HepG2 (cell line): ENCODE measurements at regions not wholly inside any gene's neighbourhood (a gene's known extent, or its start where the extent isn't known, plus 50 kb on each side); places are given as distances from the start of the nearest gene placed in this dataset.

Experiments used
- ATAC-seq: fragments of 200-7000 bp; cut with Tn5 transposase; 3 replicates; pipeline ENCODE4 v1.9.1; 2020; ENCODE audit warnings: mild to moderate bottlenecking, moderate library complexity
- BruUV-seq: library from RNA; stranded (reverse); fragments of 400-500 nt; replicated peaks from 2 replicates; lab custom pipeline; 2021; lab: Mats Ljungman, UMichigan
- CTCF ChIA-PET: fragments of 300-600 bp; formaldehyde crosslinking; extraction: SDS; loops from one replicate; lab custom pipeline; 2021; ENCODE audit warnings: low total read pairs, inconsistent platforms, low intra/inter-chr PET ratio; lab: Yijun Ruan, JAX
- POLR2A ChIA-PET: fragments of 350-600 bp; sonication (Branson Sonifier 250); formaldehyde crosslinking; loops from one replicate; lab custom pipeline; 2020; ENCODE audit warnings: antibody characterized with exemption, inconsistent platforms; lab: Yijun Ruan, JAX
- DNase-seq: peaks from one replicate; pipeline ENCODE4 v3.0.0-alpha.2; 2015; ENCODE audit warnings: low spot score
- FAIRE-seq: peaks from 3 replicates; lab custom pipeline; 2011; peaks lifted over from hg19 to GRCh38; lab: Jason Lieb, UNC
- H2AFZ ChIP-seq: one replicate; pipeline ENCODE4 v1.6.1; 2011; ENCODE audit warnings: low read length, inconsistent platforms
- H3K27ac ChIP-seq: fragments of 300-600 bp; 3 replicates; pipeline ENCODE4 v1.8.0; 2011; ENCODE audit warnings: mixed run types, mild to moderate bottlenecking, mixed read lengths, low read length, inconsistent platforms; ENCODE audit not compliant: insufficient read depth; ENCODE audit errors: extremely low read length
- H3K27me3 ChIP-seq, 2 experiments: fragments of 200-600 bp in 1 of 2; 2 replicates in 1 of 2; 3 replicates in 1 of 2; pipeline versions ENCODE4 v1.6.0 to v1.8.0; 2011; ENCODE audit warnings: low read length in 2 of 2, mild to moderate bottlenecking in 2 of 2, moderate library complexity in 2 of 2, inconsistent platforms in 1 of 2; ENCODE audit not compliant: insufficient read depth in 2 of 2, control insufficient read depth in 1 of 2
- H3K36me3 ChIP-seq, 2 experiments: fragments of 200-600 bp in 1 of 2; replicated peaks in 1 of 2; 2 replicates in 1 of 2; 3 replicates in 1 of 2; pipeline versions ENCODE4 v1.5.1 to v1.8.0; 2011; ENCODE audit warnings: low read length in 2 of 2, inconsistent platforms in 1 of 2; ENCODE audit not compliant: insufficient read depth in 2 of 2, control insufficient read depth in 1 of 2
- H3K4me1 ChIP-seq: 2 replicates; pipeline ENCODE4 v1.5.1; 2012; ENCODE audit warnings: low read length, inconsistent platforms; ENCODE audit not compliant: insufficient read depth
- H3K4me2 ChIP-seq: 2 replicates; pipeline ENCODE4 v1.6.0; 2011; ENCODE audit warnings: low read depth, low read length, inconsistent platforms
- H3K4me3 ChIP-seq, 3 experiments: fragments of 200-600 bp in 1 of 3; sonication (generic), shearing (Covaris generic) in 1 of 3; replicated peaks in 1 of 3; 2 replicates each; pipeline ENCODE4 v1.5.1; 2011 to 2016; ENCODE audit warnings: low read length in 3 of 3, inconsistent platforms in 2 of 3, low read depth in 2 of 3, mild to moderate bottlenecking in 2 of 3, control low read depth in 1 of 3, mixed read lengths in 1 of 3; ENCODE audit not compliant: insufficient read depth in 1 of 3
- H3K79me2 ChIP-seq: one replicate; pipeline ENCODE4 v1.6.1; 2011; ENCODE audit warnings: low read length, inconsistent platforms; ENCODE audit not compliant: insufficient read depth
- H3K9ac ChIP-seq: 2 replicates; pipeline ENCODE4 v1.6.0; 2011; ENCODE audit warnings: mild to moderate bottlenecking, low read depth, low read length, inconsistent platforms; ENCODE audit not compliant: insufficient read depth
- H3K9me3 ChIP-seq: 2 replicates; pipeline ENCODE4 v1.5.1; 2012; ENCODE audit warnings: mild to moderate bottlenecking, low read length
- H4K20me1 ChIP-seq: 2 replicates; pipeline ENCODE4 v1.6.0; 2011; ENCODE audit warnings: inconsistent platforms, mild to moderate bottlenecking, low read length, moderate library complexity; ENCODE audit not compliant: insufficient read depth
- ATF1 ChIP-seq: IDR thresholded peaks from 2 replicates; pipeline ENCODE4 v1.6.1; 2016; ENCODE audit warnings: mild to moderate bottlenecking, control low read depth
- FIP1L1 ChIP-seq: fragments of 200-400 bp; formaldehyde crosslinking; IDR thresholded peaks from 2 replicates; pipeline ENCODE4 v1.6.1; 2018; ENCODE audit warnings: low read depth, mild to moderate bottlenecking, low read length, moderate library complexity, borderline replicate concordance; ENCODE audit not compliant: insufficient read depth
- GTF2F1 ChIP-seq: fragments of 150-350 bp; IDR thresholded peaks from 2 replicates; pipeline ENCODE4 v1.6.1; 2014; ENCODE audit warnings: low read length
- HMG20A ChIP-seq: IDR thresholded peaks from 2 replicates; pipeline ENCODE4 v1.6.1; 2016; ENCODE audit warnings: borderline replicate concordance
- MZF1 ChIP-seq: sonication (generic); formaldehyde crosslinking; IDR thresholded peaks from 2 replicates; pipeline ENCODE4 v1.8.1; 2023; ENCODE audit warnings: mild to moderate bottlenecking, missing genetic modification reagents, borderline replicate concordance
- NFKB2 ChIP-seq: sonication (generic); formaldehyde crosslinking; IDR thresholded peaks from 2 replicates; pipeline ENCODE4 v1.4.0; 2020; ENCODE audit warnings: missing genetic modification reagents, borderline replicate concordance
- PRDM15 ChIP-seq: sonication (generic); formaldehyde crosslinking; IDR thresholded peaks from 2 replicates; pipeline ENCODE4 v1.4.0; 2020; ENCODE audit warnings: missing genetic modification reagents
- RFX5 ChIP-seq: IDR thresholded peaks from 2 replicates; pipeline ENCODE4 v1.6.1; 2011; ENCODE audit warnings: low read depth, low read length, improper control_type of control experiment
- SIX1 ChIP-seq: sonication (generic); formaldehyde crosslinking; IDR thresholded peaks from 2 replicates; pipeline ENCODE4 v1.4.0; 2020; ENCODE audit warnings: missing genetic modification reagents, borderline replicate concordance
- SMC3 ChIP-seq: IDR thresholded peaks from 2 replicates; pipeline ENCODE4 v1.6.1; 2011; ENCODE audit warnings: low read length, improper control_type of control experiment
- TEAD3 ChIP-seq: optimal IDR thresholded peaks from 2 replicates; pipeline ENCODE3; 2016; ENCODE audit warnings: borderline replicate concordance
- XRCC5 ChIP-seq: fragments of 200-400 bp; formaldehyde crosslinking; optimal IDR thresholded peaks from 2 replicates; pipeline ENCODE3; 2017; ENCODE audit warnings: mild to moderate bottlenecking, low read length
- ZNF230 ChIP-seq: sonication (generic); formaldehyde crosslinking; IDR thresholded peaks from 2 replicates; pipeline ENCODE4 v1.4.0; 2020; ENCODE audit warnings: mild to moderate bottlenecking, missing genetic modification reagents
- ZNF850 ChIP-seq: sonication (generic); formaldehyde crosslinking; conservative IDR thresholded peaks from 2 replicates; pipeline ENCODE4 v1.9.0; 2021; ENCODE audit warnings: mild to moderate bottlenecking, missing genetic modification reagents
- ZSCAN22 ChIP-seq: sonication (generic); formaldehyde crosslinking; IDR thresholded peaks from 2 replicates; pipeline ENCODE4 v1.4.0; 2020; ENCODE audit warnings: mild to moderate bottlenecking, missing genetic modification reagents
- WGBS: methylation state at CpG from one replicate; pipeline ENCODE4 v1.1.6; 2017; ENCODE audit warnings: low lambda C conversion rate; 5-methylcytosine and 5-hydroxymethylcytosine counted together
- in situ Hi-C: cut with HindIII; loops from 2 replicates; pipeline ENCODE4 v1.10.0; 2017; ENCODE audit warnings: low pct_unique_long_range_greater_than_20kb; ENCODE audit not compliant: extremely low pct_ligation_motif_present
- intact Hi-C: fragments of 100-400 bp; cut with micrococcal nuclease; formaldehyde crosslinking; loops from one replicate; pipeline ENCODE4 v1.10.0; 2022; ENCODE audit not compliant: unreplicated experiment

GRCh38 chr5:42020788-42021530 lies 95.9 kb downstream of the FBXO4 start:
- ATAC-seq (no peak), DNase-seq (no peak), FAIRE-seq (no peak)
- H2AFZ ChIP-seq = no peak overlapping the region
- no peak overlapping the region for H3K4me3 ChIP-seq
- CTCF ChIA-PET = no interaction called here
- WGBS = under 1% methylated on average over 3 of the region's 3 CpGs
- no peak overlapping the region for H3K4me2 ChIP-seq
- POLR2A ChIA-PET = no interaction called here
- no TSS peak for BruUV-seq
- TF ChIP-seq FIP1L1 (no peak), TEAD3 (CRISPR knock-in tag) (no peak), NFKB2 (CRISPR knock-in tag) (no peak), GTF2F1 (no peak), SMC3 (no peak), SIX1 (CRISPR knock-in tag) (no peak), MZF1 (CRISPR knock-in tag) (no peak), ATF1 (CRISPR knock-in tag) (no peak), HMG20A (CRISPR knock-in tag) (no peak), ZNF850 (CRISPR knock-in tag) (no peak)
- no peaks in the 10 kb centered on the region for H3K27me3 ChIP-seq
- H3K36me3 ChIP-seq = no peaks in the 10 kb centered on the region
- H3K4me1 ChIP-seq = no peaks in the 10 kb centered on the region
- no peaks in the 10 kb centered on the region for H3K79me2 ChIP-seq
- intact Hi-C loops (no loop called here), in situ Hi-C loops (no loop called here)
- H3K9me3 ChIP-seq = no peaks in the 10 kb centered on the region
- H3K27ac ChIP-seq = no peak overlapping the region
- no peak overlapping the region for H3K9ac ChIP-seq
- H4K20me1 ChIP-seq = no peaks in the 10 kb centered on the region

- no TSS peak for BruUV-seq
- H3K9ac ChIP-seq = no peak overlapping the region
- no peaks in the 10 kb centered on the region for H3K36me3 ChIP-seq
- no peak overlapping the region for H2AFZ ChIP-seq
- FAIRE-seq (no peak), DNase-seq (no peak), ATAC-seq (no peak)
- no peak overlapping the region for H3K4me2 ChIP-seq
- H3K9me3 ChIP-seq = no peaks in the 10 kb centered on the region
- 0% methylated on average over 2 of the region's 2 CpGs for WGBS
- no peaks in the 10 kb centered on the region for H3K4me1 ChIP-seq
- ChIA-PET POLR2A (no interaction called here), CTCF (no interaction called here)
- no peaks in the 10 kb centered on the region for H3K79me2 ChIP-seq
- in situ Hi-C loops (no loop called here), intact Hi-C loops (no loop called here)
- H3K27me3 ChIP-seq = no peaks in the 10 kb centered on the region
- no peak overlapping the region for H3K27ac ChIP-seq
- no peak overlapping the region for H3K4me3 ChIP-seq
- H4K20me1 ChIP-seq = no peaks in the 10 kb centered on the region
- TF ChIP-seq ZSCAN22 (CRISPR knock-in tag) = no peak
- no peak for TF ChIP-seq RFX5
- TF ChIP-seq ZNF230 (CRISPR knock-in tag) = no peak
- no peak for TF ChIP-seq PRDM15
- TF ChIP-seq XRCC5 = no peak
Observed at GRCh38 chr5:42021923-42022322, 96.8 kb downstream of the FBXO4 start.
